Progenitor cell of endocrine pancreas (in vitro differentiated cells): ENCODE measurements at regions not wholly inside any gene's neighbourhood (a gene's known extent, or its start where the extent isn't known, plus 50 kb on each side); places are given as distances from the start of the nearest gene placed in this dataset.

Experiments
- DNase-seq: peaks from one replicate; pipeline ENCODE4 v3.0.0; 2021; ENCODE audit warnings: low spot score; ENCODE audit not compliant: unreplicated experiment
- H3K27ac Mint-ChIP-seq: 2 replicates; pipeline ENCODE4 v1.8.0; 2021; ENCODE audit warnings: mild to moderate bottlenecking, moderate library complexity, mixed read lengths
- H3K27me3 Mint-ChIP-seq: 2 replicates; pipeline ENCODE4 v1.8.0; 2021; ENCODE audit warnings: mixed read lengths
- H3K36me3 Mint-ChIP-seq: 2 replicates; pipeline ENCODE4 v1.8.0; 2022; ENCODE audit warnings: mixed read lengths; ENCODE audit not compliant: insufficient read depth
- H3K4me1 Mint-ChIP-seq: 2 replicates; pipeline ENCODE4 v1.8.0; 2021; ENCODE audit warnings: low read depth, mixed read lengths
- H3K4me3 Mint-ChIP-seq: 2 replicates; pipeline ENCODE4 v1.8.0; 2021; ENCODE audit warnings: low read depth, mild to moderate bottlenecking, moderate library complexity, mixed read lengths
- H3K9me3 Mint-ChIP-seq: 2 replicates; pipeline ENCODE4 v1.8.0; 2021; ENCODE audit warnings: low read depth, mixed read lengths
- TF ChIP-seq, protein P1 (sequence below): fragments of 200-600 bp; sonication (generic); IDR thresholded peaks from one replicate; pipeline ENCODE4 v1.5.0; 2021; ENCODE audit warnings: antibody characterized with exemption, mild to moderate bottlenecking; ENCODE audit not compliant: unreplicated experiment

DNA sequence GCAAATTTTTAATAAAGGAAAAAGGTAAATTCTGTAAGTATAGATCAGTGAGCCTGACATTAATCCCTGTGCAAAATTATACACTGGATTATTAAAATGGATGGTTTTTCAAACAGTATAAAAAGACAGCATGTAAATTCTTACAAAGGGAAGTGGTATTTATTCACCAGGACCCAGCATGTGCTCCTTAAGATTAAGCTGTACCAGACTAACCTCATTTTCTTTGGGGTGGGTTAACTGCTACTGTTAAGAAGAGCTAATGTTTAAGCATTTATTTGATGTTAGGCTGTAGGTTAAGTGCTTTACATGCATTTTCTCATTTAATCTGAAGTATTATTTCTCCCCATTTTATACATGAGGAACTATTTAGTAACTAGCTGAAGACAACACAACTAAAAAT is 60.3 kb upstream of the RFX3 start:
- Mint-ChIP-seq H3K9me3 (peaks cover 37% of the 10 kb centered on the region), H3K36me3 (peaks cover 12% of the 10 kb centered on the region), H3K27ac (no peak overlapping the region), H3K27me3 (no peaks in the 10 kb centered on the region), H3K4me3 (no peak overlapping the region), H3K4me1 (no peaks in the 10 kb centered on the region)
- no peak for DNase-seq
- TF ChIP-seq, protein P1, sequence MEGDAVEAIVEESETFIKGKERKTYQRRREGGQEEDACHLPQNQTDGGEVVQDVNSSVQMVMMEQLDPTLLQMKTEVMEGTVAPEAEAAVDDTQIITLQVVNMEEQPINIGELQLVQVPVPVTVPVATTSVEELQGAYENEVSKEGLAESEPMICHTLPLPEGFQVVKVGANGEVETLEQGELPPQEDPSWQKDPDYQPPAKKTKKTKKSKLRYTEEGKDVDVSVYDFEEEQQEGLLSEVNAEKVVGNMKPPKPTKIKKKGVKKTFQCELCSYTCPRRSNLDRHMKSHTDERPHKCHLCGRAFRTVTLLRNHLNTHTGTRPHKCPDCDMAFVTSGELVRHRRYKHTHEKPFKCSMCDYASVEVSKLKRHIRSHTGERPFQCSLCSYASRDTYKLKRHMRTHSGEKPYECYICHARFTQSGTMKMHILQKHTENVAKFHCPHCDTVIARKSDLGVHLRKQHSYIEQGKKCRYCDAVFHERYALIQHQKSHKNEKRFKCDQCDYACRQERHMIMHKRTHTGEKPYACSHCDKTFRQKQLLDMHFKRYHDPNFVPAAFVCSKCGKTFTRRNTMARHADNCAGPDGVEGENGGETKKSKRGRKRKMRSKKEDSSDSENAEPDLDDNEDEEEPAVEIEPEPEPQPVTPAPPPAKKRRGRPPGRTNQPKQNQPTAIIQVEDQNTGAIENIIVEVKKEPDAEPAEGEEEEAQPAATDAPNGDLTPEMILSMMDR = no peak

DNA sequence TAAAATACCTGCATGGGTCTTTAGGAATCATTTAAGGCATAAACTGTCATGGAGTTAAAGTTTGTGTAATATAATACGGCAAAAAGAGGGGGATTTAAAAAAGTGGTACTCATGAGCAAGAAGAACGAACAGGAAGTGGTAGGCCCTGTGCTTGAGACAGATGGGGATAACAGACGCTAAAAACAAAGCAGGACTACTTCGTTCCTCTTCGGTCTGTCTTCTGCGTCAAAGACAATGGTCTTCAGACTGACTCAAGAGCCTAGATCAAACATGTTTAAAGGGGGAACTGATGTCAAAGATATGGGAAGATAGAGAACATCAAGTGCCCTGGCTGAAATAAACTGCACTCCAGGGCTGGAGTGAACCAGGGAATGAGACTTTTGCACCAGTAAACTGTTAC is 59.8 kb upstream of the RFX3 start:
- peaks cover 41% of the 10 kb centered on the region for H3K9me3 Mint-ChIP-seq
- H3K4me3 Mint-ChIP-seq = no peak overlapping the region

DNA sequence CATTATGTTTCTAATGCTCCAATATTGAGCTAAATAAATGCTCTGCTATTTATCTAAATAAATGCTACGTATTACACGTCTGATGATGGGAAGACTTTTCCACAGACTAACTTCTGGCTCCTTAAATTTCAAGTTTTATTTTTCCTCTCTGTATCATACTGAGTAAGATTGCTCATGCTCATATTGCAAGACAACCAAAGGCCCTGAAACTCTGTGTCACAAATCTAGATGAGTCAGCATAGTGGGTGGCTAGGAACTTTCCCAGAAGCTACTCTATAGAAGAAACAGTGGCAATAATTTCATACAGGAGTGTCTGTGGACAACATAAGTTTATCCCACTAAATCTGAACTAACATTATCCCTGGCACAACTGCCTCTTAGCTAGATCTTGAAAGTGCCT is 53.0 kb upstream of the RFX3 start:
- Mint-ChIP-seq H3K36me3 (peaks cover 15% of the 10 kb centered on the region), H3K27ac (no peak overlapping the region), H3K9me3 (peaks cover 31% of the 10 kb centered on the region), H3K4me3 (no peak overlapping the region), H3K4me1 (no peaks in the 10 kb centered on the region), H3K27me3 (no peaks in the 10 kb centered on the region)
- TF ChIP-seq, protein P1 = no peak
- DNase-seq = no peak

More for the DNA sequence above, 59.8 kb upstream of the RFX3 start:
- H3K36me3 Mint-ChIP-seq = peaks cover 14% of the 10 kb centered on the region
- no peaks in the 10 kb centered on the region for H3K27me3 Mint-ChIP-seq
- H3K4me1 Mint-ChIP-seq = no peaks in the 10 kb centered on the region
- no peak for DNase-seq
- H3K27ac Mint-ChIP-seq = no peak overlapping the region
- TF ChIP-seq, protein P1 = no peak

DNA sequence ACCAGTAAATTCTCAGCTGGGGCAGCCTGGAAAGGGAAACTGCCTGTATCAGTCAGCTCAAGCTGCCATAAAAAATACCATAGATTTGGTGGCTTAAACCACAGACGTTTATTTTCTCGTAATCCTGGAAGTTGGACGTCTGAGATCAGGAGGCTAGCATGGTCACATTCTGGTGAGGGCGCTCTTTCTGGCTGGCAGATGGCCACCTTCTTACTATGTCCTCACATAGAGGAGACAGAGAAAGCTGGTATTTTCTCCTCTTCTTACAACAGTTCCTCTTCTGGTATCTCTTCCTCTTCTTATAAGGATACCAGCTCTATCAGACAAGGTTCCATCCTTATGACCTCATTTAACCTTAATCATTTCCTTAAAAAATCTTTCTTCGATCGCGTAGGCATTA is 50.5 kb upstream of the RFX3 start:
- peaks cover 9% of the 10 kb centered on the region for H3K36me3 Mint-ChIP-seq
- no peaks in the 10 kb centered on the region for H3K4me1 Mint-ChIP-seq
- peaks cover 12% of the 10 kb centered on the region for H3K9me3 Mint-ChIP-seq
- TF ChIP-seq, protein P1 = no peak
- no peaks in the 10 kb centered on the region for H3K27me3 Mint-ChIP-seq
- no peak overlapping the region for H3K4me3 Mint-ChIP-seq
- DNase-seq = no peak
- H3K27ac Mint-ChIP-seq = no peak overlapping the region

DNA sequence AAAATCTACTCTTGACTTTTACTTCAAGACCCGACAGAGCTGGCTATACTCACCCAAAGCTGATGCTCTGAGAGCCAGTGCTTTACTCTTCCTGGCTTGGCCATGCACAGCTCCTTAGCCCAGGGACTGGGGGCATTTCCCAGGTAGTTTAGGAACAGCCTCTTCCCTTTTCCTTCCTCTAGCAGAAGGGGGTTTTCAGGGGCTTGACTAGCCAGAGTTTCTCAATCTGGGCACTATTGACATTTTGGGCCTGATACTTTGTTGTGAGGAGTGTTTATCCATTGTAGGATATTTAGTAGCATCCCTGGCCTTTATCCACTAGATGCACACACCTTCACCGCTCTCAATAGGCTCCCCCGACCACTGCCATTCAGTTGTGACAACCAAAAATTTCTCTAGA is 50.0 kb upstream of the RFX3 start:
- peaks cover 7% of the 10 kb centered on the region for H3K9me3 Mint-ChIP-seq
- H3K27me3 Mint-ChIP-seq = no peaks in the 10 kb centered on the region
- H3K36me3 Mint-ChIP-seq = peaks cover 5% of the 10 kb centered on the region
- TF ChIP-seq, protein P1 = no peak
- H3K4me1 Mint-ChIP-seq = no peaks in the 10 kb centered on the region
- no peak for DNase-seq
- no peak overlapping the region for H3K27ac Mint-ChIP-seq
- no peak overlapping the region for H3K4me3 Mint-ChIP-seq
